Posterior vena cava (tissue), 2 donors: ENCODE measurements at regions not wholly inside any gene's neighbourhood (a gene's known extent, or its start where the extent isn't known, plus 50 kb on each side); places are given as distances from the start of the nearest gene placed in this dataset.

ENCODE experiments used
- DNase-seq: peaks from one replicate; pipeline ENCODE4 v3.0.0-alpha.2; 2020; ENCODE audit warnings: low spot score
- intact Hi-C, 2 donors: fragments of 100-400 bp; cut with DNase I; formaldehyde crosslinking; loops; one replicate each; pipeline versions ENCODE4 v1.14.1 to v1.14.2; 2022 to 2023
- donor health status: DM: yes; HTN: yes; CAD: no.
- donor health status: DM: yes; HTN: yes; CAD: no.

DNA sequence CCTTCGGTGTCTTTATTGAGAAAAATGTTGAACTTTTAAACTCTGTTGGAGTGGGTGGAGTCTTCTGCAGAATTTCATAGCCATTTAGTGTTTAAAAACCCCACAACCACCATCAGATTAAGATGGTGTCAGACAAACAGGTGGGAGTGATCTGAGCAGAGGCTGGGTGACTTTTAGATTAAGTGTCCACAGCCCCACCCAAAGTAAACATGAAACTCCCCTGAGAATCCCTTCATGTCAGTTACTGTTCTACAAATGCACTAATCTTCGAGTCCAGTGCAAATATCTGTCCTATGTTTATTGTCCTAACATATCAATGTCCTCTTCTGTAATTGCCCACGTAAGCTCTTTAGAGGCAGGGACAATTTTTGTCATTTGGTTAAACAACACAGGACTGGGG lies 175.6 kb upstream of the RBPJ start:
- intact Hi-C loops, result no loop called here

DNA sequence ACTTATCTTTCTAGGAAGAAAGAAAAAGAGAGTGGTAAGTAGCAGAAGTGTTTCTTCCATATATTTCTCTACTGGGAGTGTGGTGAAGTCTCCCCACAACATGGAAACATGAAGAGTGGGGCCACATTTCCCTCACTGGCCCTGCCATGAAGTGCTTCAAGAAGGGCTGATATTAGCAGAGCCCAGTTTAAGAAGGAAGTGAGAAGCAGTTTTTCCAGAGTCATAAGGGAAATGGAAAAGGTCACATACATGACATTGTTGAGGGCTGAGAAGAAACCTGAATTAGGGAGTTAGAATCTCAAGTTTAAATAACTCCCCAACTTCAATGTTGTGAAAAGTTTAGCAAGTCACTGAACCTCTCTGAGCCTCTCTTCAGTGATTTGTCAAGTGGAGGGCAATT lies 171.9 kb upstream of the RBPJ start:
- intact Hi-C loops, result no loop called here
- no peak for DNase-seq

More for the DNA sequence above, 175.6 kb upstream of the RBPJ start:
- no peak for DNase-seq

DNA sequence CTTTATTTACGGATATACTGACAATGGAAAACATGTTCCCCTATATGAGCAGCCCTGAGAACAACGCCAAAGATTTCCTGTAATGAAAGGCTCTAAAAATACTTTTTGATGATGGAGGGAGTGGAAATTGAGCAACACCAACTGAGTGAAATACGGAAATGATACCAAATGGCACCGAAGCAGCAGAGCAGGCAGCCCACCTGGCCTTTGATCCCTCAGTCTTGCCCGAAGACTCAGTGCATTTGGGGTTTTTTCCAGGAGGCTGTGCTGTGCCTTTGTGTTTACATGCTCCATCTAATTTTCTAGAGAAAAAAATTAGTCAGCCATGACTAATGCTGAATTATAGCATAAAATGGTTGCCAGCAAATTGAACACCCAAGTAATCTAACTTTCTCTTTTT lies 169.9 kb upstream of the RBPJ start:
- intact Hi-C loops, result loop anchor here in 1 of 2 donors (1.0 to 5.0 kb wide), 2 partner anchors 32 to 64 kb away; no protein-coding TSS in a partner anchor
- DNase-seq, result no peak

DNA sequence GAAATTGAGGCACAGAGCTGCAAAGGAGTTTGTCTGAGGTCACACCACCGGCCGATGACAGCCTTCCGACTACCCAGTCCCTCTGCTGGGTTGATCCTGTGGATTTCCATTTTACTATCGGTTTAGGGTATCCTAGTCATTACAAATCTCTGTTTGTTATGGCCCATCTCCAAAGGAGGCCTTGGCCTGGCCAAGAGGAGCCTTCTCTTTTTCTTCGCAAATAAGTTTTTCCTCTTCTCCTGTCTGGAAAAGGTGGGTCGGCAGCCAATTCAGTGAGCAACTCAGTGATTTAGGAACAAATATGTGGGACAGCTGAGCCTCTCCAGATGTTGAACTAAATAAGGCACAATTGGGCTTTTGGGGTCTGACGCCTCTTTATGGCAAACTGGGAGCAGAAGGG lies 169.2 kb upstream of the RBPJ start:
- DNase-seq, result no peak
- intact Hi-C loops, result loop anchor here in 1 of 2 donors (5.0 kb wide), 1 partner anchor 64 kb away; no protein-coding TSS in a partner anchor

DNA sequence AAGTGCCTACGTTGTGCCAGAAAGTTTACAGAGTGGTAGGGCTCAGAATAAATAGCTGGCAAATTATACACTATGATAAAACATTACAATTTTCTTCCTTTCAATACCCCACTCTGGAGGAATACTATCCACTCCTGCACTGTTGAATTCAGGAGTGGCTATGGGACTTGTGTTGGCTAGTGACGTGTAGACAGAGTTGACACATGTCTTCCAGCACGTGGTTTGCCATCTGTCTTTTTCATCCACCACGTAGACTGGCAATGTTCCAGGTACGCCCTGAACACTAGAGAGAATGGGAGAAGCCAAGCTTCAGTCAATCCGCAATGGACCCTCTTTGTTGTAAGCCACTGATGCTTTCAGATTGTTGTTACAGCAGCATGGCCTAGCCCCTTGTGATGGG lies 168.8 kb upstream of the RBPJ start:
- intact Hi-C loops, result loop anchor here in 1 of 2 donors (5.0 kb wide), 1 partner anchor 65 kb away; no protein-coding TSS in a partner anchor
- no peak for DNase-seq

DNA sequence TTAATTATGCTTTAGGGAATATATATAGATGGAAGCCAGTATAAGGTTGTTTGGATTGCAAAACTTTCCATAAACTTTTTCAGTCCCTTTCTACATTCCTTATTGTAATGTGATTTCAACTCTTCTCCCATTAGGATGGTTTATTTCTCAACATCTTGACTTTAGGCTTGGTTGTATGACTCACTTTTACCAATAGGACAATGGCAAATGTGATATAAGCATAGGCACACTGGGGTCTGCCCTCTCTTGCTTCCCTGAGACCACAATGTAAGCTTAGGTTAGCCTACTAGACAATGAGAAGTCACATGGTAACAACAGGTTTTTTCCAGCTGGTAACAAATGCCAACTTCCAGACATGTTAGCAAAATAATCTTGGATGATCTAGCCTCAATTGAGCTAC lies 163.3 kb upstream of the RBPJ start:
- no peak for DNase-seq

DNA sequence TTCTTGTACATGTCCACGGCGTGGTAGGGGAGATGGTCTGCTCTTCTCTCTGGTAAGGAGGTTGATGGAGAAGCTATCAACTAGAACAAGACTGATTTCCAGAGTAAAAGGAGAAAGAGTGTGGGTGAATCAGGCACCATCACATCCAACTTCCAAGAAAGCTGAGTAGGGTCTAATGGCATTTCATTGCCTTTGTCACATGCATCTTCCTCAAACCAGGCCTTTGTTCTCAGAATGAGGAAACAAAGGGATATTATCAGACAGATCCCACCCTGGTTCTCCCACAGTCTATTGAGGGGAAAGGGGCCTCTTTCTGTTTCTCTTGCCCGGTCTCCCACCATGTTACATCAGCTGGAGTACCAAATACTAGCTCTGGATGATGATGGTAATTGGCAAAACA lies 160.2 kb upstream of the RBPJ start:
- intact Hi-C loops, result loop anchor here in 1 of 2 donors (5.0 kb wide), 1 partner anchor 162 kb away; the partner anchor contains the start of gene RBPJ
- no peak for DNase-seq

More for the DNA sequence above, 163.3 kb upstream of the RBPJ start:
- intact Hi-C loops, result no loop called here

DNA sequence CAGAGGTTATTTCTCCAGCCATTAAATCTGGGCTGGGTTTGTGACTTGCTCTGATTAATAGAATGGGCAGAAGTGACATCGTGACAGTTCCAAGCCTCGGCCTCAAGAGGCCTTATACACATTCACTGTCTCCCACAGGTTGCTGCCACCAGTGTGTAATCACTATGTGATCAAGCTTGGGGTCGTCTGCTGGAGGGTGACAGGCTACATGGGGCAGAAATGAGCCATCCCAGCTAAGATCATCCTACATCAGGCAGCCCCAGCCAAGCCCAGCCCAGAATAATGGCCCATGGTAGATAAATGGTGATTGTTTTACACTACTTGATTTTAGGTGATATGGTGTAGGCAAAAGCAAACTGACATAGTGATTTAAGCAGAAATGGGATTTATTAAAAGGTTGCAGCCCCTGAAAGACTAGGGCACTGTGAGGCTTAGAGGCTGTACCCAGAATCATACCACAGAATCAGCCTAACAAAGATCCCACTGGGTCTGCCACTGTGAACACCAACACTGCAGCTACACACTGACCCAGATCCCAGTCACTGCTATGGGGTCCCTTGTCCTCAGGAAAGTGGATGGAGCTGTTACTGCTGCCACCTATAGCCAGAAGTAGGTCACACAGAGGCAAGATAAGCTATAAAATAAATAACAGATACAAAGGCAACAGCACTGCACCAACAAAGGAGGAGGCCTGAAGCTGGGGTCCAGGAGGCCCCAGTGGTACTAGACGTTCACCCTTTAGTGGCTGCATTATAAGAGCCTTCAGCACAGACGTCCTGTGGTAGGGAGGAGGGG lies 159.6 kb upstream of the RBPJ start:
- DNase-seq, result no peak
- intact Hi-C loops, result loop anchor here in 1 of 2 donors (5.0 kb wide), 1 partner anchor 161 kb away; the partner anchor contains the start of gene RBPJ

DNA sequence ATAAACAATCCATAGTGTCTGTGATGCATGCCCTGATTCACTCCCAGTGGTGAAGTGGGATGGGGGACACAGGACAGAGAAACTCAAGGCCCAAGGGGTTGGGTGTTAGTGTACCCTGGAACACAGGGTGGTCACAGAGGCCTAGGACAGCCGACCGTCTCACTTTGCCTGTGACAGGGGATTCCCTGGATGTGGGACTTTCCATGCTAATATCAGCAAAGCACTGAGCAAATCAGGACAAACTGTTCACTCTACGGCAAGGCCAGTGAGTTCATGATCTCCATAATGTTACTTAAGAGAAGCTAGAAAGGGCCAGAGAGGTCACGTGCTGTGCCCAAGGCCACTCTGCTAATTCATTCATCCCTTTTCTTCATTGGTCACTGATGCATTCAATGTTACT lies 158.7 kb upstream of the RBPJ start:
- DNase-seq, result no peak
- intact Hi-C loops, result loop anchor here in 1 of 2 donors (5.0 kb wide), 1 partner anchor 160 kb away; the partner anchor contains the start of gene RBPJ

DNA sequence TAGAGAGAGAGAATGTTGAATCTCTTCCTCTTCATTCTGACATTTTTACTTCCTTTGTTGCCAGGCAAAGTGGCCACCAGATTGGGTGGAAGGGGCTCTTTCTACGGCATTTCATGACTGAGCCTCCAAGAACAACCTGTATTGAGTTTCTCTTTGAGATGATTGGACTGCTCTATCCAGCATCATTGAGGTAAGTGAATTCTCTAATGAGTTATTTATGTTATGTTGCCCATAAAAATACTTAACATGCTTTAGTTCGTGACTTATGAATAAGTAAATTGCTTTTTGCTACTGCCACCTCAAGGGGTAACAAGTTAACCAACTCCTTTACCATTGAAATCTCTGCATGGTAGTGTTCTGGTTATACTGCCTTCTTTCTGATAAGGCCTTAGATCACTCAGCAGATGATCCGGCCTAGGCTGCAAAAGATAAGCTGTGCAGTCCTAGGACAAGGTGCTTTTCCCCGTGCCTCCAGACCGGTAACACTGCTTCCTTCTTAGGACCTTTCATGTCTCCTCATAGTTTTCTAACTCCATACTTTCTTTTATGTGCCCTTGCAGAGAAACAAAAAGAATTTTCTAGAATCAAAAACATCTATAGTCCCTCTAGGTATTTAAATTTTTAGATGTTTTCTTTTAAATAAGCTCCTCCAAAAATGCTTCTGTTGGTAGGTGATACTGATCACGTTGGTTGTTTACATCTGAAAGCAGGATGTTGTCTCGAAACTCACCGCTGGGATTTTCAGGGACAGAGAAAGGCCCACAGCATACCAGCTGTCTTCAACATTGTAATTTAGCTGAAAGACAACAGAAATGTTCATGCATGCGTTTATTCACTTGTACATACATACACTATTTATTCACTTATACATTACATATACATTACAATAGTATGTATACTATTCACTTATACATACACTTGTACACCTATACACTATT lies 157.1 kb upstream of the RBPJ start:
- intact Hi-C loops, result loop anchor here in 1 of 2 donors (5.0 kb wide), 1 partner anchor 159 kb away; the partner anchor contains the start of gene RBPJ
- no peak for DNase-seq

DNA sequence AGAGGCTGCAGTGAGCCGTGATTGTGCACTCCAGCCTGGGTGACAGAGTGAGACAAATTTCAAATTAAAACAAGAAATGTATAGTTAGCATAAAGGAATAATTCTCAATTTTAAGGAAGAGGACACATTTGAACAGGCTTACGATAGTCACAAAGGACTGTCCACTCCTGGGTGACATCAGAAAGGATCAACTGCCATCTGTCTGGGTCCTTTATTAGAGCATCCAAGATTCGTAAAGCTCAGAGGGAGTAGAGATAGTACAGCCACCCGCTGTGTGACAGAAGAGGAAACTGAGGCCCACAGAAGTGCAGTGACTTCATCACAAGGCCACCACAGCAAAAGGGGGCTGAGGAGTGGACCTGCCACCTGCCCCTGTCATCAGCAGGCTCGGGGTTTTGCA lies 149.3 kb upstream of the RBPJ start:
- no peak for DNase-seq
- intact Hi-C loops, result no loop called here

DNA sequence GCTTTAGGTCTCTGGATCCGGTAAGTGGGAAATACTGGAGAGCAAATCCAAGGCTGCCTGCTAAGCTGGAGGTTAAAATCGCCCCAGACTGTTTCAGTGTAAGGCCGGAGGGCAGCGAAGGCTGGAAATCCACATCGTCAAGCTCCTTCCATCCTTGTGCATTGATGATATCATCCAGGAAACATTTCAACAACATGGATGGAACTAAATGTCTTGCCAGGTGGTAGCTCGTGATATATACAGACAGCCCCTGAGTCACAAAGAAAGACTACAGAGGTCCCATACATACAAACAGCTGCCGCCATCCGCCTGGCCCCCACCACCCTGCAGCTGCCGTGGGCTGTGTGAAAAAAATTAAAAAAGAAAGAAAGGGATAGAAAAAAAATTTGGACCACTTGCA lies 148.9 kb upstream of the RBPJ start:
- intact Hi-C loops, result no loop called here
- no peak for DNase-seq

DNA sequence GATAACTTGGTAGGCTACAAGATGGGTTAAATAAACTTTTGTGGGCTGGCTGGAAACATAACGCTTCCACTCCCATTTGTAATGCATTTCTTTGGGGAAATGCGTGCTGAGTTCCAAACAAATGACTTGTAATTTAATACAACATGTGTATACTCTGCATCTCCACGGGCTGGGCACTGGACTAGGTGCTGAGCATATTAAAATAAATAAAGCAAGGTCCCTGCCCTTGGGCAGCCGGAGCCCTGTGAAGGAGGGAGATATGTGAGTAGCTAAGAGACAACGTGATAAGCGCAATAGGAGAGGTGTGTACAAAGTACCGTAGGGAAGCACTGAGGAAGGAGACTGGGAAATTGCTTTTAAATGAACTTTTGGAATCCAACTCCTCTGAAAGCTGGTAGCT lies 147.2 kb upstream of the RBPJ start:
- intact Hi-C loops, result no loop called here
- no peak for DNase-seq

DNA sequence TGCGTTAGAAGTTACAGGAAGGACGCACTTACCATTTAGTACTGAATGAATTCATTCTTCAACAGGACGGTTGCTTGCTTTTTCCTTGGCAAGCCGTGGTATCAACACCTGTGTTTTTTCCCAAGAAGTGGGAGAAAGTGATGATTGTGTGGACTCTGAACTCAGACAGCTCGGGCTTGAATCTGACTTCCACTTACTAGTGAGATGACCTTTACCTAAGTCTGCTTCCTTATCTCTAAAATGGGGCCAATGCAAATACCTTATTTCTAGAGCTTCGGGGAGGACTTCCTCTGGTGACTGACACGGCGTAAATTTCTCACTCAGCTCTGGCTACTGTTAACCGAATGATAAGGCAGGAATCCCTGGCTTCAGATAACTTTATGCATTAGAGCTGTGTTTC lies 146.8 kb upstream of the RBPJ start:
- DNase-seq, result no peak
- intact Hi-C loops, result no loop called here

DNA sequence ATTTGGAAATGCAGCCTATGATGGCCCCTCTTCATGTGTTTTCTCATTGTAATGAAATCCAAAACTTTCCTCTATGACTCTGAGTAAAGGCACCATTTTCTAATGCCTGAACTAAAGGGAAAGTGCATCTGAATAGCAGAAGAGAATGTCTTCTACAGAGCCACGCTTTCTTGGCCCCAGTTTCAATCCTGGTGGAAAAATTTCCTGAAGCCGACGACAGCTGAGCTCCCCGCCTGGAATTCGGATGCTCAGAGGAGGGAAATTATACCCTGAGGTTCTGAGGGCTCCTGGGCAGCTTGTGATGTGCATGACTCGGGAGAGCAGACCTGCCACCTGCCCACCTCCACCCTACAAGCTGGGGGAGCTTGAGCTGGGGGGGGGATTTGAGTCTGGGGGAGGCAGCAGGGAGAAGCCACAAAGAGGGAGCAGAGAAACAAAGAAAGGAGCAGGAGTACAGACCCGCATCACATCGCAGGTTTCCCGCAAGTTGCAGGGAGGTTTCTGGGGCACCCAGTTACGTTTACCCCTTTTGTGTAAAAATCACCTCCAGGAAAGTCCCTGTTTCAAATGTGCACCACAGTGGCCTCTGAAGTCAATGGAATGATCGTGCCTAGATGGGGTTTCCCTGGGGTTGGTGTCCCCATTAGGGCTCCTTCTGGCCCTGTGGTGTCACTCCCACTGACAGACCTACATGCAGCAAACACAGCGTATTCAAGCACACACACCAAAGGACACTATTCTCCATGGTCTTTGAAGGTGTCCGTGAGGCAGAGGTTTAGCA lies 145.6 kb upstream of the RBPJ start:
- no peak for DNase-seq
- intact Hi-C loops, result no loop called here

DNA sequence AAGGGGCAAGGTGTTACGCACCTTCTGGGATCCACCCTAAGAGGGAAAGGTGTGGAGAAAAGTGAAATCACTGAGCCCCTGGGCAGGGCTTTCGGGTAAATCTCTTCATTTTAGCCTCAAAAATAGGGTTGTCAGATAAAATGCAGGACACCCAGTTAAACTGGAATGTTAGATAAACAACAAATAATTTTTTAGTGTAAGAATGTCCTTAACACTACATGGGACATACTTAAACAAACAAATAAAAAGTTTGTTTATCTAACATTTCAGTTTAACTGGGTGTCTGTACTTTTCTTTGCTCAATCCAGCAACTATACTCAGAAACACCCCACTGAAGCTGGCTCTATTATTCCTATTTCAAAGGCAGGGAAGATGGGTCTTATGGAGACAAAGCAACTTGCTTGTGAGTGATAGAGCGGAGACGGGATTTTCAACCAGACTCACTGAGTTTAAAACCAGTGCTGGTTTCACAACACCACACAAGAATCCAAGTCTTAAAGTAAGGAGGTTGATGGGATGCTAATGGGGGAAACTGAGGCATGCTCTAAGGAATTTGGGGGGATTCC lies 144.8 kb upstream of the RBPJ start:
- no peak for DNase-seq
- intact Hi-C loops, result no loop called here

DNA sequence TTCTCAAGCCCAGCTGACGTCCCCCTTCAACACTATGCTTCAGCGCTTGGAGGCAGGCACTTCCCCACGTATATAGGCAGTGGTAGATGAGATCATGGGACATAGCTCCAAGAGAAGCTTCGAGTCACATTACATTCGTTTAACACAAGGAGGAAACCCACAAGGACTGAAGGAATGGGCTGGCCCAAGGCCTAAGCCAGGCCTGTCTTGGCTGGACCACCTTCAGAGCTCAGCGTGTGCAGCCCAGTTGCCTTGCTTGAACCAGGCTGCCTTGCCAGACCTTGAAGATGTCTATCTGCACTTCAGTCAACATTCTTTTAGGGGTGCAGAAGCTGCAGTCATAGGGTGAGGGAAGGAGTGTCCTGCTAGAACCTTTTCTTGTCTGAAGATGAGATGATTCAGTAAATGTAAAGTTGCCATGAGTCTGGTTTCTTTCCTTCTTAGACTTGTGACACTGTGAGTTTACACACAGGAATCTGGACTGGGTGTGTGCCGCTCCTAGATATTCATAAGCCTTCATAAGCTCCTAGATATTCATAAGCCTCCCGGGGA lies 144.1 kb upstream of the RBPJ start:
- DNase-seq, result no peak
- intact Hi-C loops, result no loop called here

DNA sequence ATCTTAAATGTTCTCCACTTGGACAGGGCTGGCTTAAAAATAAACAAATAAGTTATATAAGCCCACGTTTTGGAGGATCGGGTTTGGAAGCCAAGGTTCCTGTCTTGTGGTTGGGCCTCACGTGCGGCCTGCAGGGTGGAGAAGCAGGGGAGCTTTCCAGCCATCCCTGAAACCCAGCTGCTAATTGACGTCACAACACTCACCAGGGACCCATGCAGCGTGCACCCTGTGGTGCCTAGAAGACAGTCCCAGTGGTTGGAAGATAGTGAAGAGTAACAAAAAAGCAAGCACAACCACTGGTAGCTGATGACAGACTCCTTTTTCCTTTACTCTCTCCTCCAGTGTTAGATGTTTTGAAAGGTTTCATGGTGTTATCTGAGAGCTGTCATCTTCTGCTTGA lies 142.0 kb upstream of the RBPJ start:
- DNase-seq, result no peak
- intact Hi-C loops, result no loop called here

DNA sequence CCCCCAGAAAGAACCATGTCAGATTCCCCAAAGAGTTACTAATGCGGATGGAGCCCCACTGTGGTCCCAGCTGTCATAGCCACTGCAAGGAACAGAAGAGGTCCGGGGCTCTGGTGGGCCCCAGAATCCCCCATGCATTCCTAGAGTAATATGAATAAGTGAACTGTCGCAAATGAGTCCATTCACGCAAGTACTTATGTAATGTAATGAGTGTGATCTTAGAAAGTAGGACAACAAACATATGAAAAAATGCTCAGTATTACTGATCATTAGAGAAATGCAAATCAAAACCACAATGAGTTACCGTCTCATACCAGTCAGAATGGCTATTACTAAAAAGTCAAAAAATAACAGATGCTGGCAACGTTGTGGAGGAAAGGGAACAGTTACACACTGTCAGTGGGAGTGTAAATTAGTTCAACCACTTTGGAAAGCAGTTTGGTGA lies 141.5 kb upstream of the RBPJ start:
- DNase-seq, result no peak
- intact Hi-C loops, result no loop called here
